NCI-H2029 (cell line): ENCODE measurements at regions not wholly inside any gene's neighbourhood (a gene's known extent, or its start where the extent isn't known, plus 50 kb on each side); places are given as distances from the start of the nearest gene placed in this dataset.
"Not testable (repeated sequence)": the region's sequence is repeated elsewhere in the genome, so short reads cannot be mapped to it uniquely, and the experiment has no call there.

Experiments
- DNase-seq: peaks from one replicate; lab custom pipeline; 2025; lab: John Stamatoyannopoulos, UW

DNA sequence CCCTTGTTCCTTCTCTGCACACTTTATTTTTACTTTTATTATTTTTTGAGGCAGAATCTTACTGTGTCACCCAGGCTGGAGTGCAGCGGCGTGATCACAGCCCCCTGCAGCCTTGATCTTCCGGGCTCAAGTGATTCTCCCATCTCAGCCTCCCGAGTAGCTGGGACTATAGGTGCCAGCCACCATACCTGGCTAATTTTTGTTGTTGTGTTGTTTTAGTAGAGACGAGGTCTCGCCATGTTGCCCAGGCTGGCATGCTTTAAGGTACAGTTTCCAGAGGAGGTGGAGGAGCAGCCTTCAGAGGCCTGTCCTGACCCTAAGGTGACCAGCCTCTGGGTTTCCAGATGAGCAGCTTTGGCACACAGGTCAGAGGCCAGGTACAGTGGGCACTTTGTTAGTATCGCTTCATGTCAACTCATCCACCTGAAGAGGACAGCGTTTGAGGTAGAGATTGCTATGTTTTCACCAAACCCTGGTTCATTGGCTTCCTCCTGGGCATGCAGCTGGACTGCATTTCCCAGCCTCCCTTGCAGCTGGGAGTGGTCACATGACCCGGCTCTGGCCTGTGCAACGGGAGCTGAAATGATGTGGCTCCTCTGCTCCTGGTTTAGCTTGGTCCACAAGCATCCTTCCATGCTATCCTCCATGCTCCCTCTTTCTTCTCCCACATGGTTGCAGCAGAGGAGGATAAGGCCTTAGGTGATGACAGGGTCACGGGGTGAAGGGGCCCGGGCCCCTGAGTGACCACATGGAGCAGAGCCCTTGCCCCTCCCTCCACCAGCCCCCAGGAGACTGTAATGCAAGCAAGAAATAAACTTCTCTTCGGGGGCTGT is 139.3 kb upstream of the IER5L start:
- no peak for DNase-seq

DNA sequence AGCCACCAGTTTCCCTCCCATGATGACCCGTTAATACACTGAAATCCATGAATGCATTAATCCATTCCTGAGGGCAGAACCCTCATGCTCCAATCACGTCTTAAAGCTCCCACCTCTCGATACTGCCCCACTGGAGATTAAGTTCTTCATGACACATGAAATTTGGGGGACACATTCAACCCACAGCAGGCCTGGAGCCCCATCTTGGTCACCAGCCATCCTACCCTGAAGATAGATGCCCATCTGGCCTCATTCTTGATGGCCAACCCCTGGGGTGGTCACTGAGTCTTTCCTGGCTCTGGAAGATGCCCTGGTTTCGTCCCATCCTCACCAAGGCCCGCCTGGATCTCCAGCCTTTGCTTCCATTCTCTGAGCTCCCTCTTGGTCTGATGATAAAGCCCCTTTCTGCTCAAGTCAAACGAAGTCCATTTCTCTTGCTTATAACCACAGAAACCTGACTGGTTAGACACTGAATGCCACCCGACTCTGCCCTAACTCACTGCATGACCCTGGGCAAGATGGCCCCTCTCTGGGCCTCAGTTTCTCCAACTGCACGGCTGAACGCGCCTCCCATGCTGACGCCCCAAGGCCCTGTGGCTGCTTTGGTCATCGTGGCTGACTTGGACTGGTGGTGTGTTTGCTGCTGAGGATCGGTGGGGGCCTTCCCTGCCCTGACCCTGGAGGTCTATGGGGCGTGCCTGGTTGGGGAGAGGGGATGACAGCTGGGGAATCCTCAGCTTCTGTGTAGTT is 138.4 kb upstream of the IER5L start:
- no peak for DNase-seq

DNA sequence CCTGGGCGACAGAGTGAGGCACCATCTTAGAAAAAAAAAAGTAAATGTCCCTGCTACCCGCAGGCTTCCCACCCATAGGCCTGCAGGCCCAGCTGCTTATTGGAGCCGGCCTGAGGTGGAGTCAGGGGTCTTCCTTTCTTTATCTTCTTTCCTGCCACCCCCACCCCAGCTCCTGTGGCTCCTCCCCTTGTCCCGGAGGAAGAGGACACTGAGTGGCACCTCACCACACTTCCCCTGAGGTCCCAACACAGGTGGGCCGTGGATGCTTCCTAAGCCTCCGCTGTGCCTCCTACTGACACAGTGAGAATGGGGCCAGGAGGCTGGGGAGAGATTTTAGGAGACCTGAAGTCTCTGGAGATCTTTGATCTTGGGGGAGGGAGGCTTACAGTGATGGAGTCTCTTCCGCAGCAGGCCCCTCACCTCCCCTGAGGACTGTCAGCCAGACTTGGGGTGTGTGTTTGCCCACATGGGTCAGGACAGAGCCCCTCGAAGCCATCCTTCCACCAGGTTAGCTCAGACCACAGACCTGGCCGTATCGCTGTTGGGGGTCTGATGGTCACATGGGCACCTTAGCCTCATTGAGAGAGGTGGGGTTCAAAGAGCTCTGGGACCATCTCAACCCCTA is 135.4 kb upstream of the IER5L start:
- no peak for DNase-seq

DNA sequence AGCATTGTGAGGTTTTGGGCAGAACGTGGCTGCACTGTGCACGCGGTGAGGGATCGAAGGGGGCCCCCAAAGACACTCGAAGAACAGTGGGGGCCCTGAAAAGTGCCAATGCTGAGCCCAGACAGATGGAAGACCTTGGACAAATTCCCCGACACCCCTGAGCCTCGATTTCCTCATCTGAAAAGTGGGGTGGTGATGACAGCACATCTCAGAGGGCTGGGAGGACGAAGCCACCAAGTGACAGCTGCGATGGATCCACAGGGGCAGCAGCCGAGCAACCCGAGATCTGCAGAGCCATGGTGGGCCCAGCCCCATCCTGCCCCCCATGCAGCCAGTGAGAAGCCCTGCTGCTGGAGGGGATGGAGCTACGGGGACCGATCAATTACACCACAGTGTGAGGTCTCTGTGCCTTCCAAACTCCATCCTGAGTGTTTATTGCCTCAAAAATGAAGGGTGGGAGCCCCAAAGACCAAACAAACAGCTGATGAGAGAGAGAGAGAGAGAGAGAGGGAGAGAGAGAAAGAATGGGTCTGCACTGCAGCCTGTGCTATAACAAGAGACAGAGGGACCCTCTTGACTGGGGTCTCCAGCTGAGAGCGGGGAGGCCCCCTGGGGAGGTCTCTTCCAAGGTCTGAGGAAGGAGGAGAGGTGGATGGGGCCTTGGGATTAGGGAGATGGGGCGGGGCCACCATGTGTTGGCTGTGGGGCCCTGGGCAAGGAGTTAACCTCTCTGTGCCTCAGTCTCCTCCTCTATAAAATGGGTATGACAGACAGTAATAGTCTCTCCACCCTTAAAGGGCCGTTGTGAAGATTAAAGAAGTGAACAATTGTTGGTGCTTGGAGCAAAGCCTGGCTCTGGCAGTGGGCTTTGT is 134.4 kb upstream of the IER5L start:
- DNase-seq, result no peak

DNA sequence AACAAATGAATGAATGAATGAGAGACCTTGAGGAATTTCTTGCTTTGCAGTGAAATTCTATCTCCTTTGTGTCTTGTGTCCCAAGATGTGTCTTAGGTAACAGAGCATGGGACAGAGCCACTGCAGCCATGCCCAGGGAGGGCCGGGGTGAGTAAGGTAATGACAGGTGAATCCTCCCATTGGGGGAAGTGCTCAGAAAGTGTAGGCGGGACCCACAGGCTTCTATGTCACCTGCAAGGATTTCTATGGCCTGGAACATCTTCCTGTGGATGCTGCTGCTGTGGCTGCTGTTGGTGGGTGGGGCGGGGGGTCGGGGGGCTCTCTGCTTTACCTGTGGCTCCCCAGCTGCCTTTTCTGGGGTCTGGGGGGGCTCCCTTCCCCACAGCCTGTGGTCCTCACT is 133.6 kb upstream of the IER5L start:
- DNase-seq, result no peak

DNA sequence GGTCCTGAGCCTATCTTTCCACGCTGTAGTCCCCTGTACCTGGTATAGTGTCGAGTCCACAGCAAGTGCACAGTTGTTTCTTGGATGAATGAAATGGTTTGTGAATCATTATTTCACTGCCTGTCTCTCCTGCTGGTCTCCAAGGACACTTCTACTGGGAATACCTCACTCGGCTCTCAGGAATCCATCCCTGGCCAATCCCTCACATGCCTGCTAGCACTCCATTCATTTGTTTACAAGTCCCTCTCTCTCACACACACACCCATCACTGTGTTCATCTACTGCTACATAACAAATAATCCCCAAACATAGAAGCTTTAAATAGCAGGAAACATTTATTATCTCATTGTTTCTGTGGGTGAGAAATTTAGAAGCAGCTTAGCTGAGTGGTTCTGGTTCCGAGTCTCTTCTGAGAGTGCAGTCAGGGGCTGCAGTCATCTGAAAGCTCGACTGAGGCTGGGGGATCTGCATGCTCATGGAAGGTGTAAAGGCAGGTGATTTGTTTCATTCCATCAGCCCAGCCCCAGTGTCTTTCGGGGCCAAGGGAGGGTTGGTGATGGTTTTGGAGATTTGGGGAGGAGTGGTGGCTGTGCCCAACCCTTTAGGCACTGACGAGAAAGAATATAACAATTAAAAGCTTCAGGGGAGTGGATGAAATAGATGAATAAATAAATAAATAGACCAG is 132.7 kb upstream of the IER5L start:
- DNase-seq, result no peak

DNA sequence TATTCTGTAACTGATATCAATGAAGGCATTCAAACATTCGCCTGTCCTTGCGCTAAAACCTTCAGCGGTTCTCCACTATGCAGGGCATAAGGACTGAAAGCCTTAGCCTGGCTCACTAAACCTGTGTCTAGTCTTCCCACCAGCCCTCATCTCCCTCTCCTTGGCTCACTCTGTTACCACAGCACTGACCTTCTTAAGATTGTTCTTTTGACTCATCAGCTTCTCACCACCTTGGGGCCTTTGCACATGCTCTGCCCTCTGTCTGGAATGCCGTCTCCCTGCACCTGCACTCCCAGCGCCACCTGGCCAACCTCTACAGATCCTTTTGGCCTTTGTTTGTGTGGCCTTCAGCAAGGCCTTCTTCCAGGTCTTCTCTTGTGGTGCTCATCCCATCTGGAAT is 131.8 kb upstream of the IER5L start:
- no peak for DNase-seq

DNA sequence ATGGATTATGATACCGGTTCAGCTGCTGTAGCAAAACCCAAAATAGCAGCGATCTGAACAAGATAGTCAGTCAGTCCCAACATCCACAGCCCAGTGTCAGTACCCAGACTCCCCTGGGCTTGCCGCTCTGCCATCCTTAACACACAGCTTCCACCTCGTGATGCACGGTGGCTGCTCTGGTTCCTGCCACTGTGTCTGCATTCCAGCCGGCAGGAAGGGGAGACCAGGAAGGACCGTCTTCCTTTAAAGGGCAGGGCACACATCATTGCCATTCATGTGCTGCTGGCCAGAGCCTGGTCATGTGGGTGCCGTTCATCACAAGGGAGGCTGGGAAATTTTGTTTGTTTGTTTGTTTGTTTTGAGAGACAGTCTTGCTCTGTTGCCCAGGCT is 131.0 kb upstream of the IER5L start:
- DNase-seq, result no peak

DNA sequence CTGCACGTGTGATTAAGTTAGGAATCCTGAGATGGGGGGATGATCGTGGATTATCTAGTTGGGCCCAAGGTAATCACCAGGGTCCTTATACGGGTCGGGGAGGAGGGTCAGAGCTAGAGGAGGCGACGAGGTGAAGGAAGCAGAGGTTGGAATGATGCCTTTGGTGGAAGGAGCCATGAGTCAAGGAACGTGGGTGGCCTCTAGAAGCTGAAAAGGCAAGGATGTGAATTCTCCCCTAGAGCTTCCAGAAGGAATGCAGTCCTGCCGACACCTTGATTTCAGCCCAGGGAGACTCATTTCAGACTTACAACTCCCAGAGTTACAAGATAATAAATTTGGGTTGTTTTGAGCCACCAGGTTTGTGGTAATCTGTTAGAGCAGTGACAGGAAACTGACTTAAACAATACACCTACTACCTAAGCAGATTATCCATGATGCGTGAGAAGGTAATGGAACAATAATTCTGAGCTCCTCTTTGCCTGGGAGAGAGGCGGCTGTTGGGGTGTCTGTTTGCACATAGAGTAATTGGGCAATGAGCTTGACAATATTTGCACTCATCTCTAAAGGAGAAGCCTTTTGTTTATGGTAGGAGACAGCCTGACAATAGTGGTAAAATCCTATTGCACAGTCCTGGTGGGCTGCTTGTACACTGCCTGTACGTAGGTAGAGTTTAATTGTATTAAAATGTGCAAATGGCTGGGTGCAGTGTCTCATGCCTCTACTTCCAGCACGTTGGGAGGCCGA is 129.3 kb upstream of the IER5L start:
- no peak for DNase-seq

DNA sequence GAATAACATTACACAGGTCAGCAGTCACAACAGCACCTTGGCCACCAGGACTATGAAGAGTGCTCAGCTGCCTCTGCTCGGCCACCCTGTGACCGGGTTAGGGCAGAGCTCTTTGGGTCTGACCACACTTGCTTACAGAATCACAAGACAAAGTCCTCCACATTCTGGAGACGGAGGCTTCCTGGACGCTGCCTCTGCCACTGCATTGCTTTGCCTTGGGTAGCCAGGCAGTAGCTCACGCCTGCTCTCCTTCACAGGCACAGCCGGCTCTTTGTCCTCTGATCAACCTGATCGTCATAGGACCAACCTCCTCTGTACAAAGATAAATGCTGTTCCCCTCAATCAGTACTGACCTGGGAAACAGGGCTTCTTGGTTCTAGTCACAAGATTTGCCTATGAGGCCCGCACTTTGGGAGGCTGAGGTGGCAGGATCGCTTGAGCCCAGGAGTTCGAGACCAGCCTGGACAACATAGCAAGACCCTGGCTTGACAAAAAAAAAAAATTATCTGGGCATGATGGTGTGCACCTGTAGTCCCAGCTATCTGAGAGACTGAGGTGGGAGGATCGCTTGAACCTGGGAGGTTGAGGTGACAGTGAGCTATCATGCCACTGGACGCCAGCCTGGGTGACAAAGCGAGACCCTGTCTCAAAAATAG is 128.4 kb upstream of the IER5L start:
- no peak for DNase-seq

DNA sequence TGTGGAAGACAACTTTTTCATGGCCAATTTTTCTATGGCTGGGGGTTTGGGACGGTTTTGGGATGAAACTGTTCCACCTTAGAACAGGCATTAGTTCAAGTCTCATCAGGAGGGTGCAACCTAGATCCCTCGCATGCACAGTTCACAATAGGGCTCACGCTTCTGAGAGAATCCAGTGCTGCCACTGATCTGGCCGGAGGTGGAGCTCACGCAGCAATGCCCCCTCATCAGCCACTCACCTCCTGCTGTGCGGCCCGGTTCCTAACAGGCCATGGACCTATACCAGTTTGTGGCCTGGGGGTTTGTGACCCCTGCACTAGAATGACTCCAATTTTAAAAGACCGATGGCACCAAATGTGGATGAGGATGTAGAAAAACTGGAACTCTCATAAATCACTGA is 127.2 kb upstream of the IER5L start:
- no peak for DNase-seq

DNA sequence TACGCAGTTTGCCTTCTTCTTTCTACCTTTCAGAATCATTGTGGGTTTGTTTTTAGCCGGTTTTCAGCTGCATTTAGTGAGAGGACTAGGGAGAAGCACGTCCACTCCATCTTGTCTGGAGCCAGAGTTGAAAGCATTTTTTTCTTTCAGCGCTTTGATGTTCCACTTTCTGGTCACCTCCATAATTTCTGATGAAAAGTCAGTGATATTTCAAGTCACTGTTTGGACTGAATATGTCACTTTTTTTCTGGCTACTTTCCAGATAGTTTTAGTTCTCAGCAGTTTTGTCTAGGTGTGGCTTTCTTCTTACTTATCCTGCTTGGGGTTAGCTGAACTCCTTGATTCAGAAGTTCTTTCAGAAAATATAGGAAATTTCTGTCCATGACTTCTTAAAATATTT is 123.9 kb upstream of the IER5L start:
- DNase-seq, result no peak

DNA sequence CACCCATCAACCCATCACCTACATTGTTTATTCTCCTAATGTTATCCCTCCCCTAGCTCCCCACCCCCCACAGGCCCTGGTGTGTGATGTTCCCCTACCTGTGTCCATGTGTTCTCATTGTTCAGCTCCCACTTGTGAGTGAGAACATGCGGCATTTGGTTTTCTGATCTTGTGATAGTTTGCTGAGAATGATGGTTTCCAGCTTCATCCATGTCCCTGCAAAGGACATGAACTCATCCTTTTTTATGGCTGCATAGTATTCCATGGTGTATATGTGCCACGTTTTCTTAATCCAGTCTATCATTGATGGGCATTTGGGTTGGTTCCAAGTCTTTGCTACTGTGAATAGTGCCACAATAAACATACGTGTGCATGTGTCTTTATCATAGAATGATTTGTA is 118.1 kb upstream of the IER5L start:
- not testable (repeated sequence) for DNase-seq

DNA sequence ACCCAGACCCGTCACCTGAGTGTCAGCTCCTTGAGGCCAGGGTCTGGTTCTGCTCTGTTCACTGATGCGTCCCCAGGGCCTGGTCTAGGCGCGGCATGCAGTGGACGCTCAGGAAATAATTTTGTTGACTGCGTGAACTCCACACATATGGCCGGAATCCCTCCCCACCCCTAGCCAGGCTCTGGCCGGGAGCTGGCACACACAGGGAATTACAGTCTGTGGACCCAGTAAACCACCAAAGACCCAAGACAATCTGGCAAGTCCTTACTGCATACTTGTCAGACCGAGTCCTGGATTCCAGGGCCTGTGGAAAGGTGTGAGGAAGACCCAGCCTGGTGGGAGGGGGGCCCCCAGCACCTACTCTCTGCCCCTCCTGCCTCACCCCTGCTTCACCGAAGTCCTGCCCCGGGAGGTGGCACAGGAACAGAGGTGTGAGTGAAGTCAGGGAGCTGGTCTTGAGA is 113.0 kb upstream of the IER5L start:
- no peak for DNase-seq

DNA sequence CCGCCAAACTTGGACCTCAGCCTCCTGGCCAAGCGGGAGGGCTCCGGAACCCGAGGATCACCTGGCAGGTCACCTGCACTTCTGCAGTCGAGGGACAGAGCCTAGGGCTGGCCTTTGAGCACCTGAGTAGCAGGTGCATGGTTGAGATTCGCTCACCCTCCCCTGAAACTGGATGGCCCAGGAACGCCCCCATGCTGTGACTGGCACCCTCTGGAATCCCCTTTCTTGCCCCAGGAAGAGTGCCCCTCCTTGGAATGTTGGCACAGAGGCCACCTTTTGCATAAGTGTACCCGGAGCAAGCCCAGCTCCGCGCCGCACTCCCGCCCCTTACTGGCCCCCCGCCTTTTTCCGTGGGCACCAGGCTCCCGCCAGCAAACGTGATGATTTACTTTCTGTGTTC is 112.5 kb upstream of the IER5L start:
- DNase-seq, result no peak

DNA sequence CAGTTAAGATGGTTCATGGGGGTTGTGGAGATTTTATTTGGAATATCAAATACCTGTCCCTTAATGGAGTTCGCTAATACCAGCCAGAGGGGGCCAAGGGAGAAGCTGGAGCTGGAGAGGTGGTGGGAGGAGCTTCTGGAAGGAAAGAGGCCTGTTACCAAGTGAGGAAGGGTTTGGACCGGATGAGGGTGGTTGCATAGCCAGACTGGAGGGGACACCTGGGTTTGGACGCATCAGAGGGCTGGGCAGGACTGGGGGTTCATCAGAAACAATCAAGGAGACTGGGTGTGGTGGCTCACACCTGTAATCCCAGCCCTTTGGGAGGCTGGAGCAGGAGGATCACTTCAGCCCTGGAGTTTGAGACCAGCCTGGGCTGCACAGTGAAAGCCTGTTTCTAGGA is 111.8 kb upstream of the IER5L start:
- no peak for DNase-seq

DNA sequence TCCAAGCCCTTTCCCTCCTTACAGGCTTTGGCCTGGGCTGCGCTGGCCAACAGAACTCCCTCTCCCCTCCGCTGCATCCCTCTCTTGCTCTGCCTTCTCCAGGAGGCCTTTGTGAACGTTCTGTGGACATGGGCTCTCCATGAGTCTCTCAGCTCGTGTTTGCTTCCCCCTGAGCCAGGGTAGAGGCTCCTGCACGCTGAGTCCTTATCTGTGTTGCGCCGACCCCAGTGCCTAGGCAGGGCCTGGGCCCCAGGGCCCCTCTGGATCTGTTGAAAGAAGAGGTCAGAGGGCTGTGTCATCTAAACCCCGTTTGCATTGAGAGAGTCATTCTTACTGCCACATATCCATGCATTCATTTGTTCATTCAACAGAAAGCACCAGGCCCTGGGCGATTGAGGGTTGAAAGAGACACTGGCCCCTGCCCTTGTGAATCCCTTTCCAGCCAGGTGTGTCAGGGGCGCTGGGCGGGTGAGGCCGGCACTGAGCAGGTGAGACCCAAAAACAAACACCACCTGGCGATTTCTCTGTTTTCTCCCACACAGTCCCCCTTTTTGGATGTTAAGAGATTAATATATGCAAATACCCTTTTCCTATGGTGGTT is 111.2 kb upstream of the IER5L start:
- DNase-seq, result no peak

DNA sequence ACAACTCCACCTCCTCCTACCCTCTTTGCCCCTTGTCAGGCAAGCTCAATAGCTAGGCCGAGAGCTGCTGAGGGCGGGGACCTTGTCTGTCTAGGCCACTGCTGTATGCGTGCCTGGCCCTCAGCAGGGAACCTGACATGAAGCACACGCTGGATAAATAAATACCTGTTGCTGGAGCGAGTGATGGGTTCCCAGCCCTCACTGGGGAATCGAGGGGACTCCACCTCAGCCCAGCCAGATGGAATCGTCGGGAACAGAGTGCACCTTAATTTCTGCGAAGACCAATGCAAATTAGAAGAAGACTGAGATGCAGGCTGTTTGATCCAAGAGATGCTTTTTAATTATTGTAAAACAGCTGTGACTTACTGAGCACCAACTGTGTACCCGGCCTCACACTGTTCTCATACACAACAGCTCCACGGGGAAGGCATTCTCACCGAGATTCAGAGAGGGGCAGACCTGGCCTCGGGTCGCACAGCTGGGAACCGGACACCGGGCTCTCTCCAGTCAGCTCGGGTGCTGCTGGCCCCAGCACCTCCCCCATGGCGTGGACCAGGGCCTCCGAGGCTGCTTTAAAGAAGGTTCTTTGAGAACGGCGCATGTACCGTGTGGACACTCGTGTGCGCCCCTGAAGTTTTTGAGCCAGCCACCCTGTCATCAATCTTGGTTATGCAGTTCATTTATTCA is 109.7 kb upstream of the IER5L start:
- DNase-seq, result no peak
